Dedifferentiated amniotic fluid mesenchymal stem cell (primary cell): ENCODE measurements at regions not wholly inside any gene's neighbourhood (a gene's known extent, or its start where the extent isn't known, plus 50 kb on each side); places are given as distances from the start of the nearest gene placed in this dataset.
A peak's percentile ranks its signal among the peaks of the same experiment; 100 is the strongest.

Experiments used
- DNase-seq: peaks from one replicate; pipeline ENCODE4 v3.0.0-alpha.2; 2016; ENCODE audit errors: extremely low spot score

DNA sequence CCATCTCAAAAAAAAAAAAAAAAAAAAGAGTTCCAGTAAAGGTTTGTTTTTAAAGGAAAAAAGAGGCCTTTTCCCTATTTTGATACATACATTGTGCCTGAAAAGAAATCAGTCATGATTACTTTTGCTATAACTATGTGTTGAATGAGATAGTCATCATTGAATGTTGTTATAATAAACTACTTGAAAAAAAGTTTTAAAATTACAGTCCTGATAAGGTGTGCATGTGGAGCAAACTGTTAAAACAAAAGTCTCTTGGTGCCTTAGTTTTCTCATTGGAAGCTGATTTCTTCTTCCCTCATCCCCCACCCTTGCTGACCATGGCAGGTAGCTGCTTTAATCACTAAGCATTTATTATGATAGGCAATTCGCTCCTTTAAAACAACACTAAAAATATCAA is 172.3 kb upstream of the TBCA start:
- no peak for DNase-seq

DNA sequence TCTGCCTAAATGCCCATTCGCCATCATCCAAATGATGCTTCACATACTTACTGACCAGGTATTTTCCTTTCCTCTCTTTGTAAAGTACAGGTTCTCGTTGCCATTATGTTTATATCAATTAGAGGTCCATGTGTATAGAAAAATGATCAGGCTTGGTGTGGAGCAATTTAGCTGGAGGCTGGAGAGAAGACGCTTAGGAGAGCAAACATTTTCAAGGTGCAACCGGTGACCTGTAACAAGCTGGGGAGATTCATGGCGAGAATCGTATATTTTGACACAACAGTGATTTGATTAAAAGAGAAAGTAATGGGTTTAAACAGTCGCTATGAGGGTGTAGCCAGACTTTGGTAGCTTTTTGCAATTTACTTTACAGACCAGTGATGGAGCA is 170.9 kb upstream of the TBCA start:
- DNase-seq, result no peak

DNA sequence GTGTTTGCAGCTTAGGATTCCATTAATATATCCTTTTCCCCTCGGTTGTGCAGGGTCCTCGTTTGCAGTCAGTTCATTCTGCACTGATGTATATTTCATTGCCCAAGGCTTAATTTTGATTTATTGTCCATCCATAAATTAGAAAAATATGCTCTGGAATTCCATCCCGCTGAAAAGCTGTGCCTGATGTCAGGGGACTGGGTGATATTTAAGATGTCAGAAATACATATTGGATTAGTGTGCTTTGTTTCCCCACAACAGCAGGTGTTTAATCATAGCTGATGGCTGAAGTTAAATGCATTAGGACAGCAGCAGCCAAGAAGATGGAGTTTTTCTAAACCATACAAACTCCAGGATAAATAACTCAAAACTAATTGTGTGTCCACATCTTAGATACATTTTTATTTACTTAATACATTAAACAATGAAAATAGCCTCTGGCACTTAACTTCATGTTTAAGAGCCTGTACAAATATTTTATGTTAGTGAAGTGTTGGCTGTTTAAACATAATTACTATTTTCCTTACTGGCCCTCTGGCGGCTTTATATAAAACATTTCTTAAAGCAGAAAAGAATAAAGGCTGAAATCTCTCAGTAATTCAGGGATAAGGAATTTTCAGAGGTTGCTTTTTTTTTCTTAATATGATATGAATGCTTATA is 170.4 kb upstream of the TBCA start:
- no peak for DNase-seq

DNA sequence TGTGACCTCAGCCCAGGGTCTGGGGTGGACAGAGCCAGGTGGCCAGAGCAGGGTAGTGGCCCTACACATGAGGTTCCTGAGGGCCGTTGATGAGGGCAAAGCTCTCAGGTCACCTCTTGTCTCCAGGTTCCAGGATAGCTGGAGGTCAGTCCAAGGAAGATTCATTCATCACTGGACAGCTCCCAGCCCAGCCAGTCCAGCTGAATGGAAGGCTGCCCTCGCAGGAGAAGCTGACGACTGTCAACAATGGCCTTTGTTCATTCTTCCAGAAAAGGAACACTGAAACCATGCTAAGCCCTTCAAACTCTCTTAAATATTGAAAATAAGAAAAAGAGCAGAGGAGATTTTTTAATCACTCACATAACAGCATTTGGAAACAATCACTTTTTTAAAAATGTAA is 169.7 kb upstream of the TBCA start:
- no peak for DNase-seq

DNA sequence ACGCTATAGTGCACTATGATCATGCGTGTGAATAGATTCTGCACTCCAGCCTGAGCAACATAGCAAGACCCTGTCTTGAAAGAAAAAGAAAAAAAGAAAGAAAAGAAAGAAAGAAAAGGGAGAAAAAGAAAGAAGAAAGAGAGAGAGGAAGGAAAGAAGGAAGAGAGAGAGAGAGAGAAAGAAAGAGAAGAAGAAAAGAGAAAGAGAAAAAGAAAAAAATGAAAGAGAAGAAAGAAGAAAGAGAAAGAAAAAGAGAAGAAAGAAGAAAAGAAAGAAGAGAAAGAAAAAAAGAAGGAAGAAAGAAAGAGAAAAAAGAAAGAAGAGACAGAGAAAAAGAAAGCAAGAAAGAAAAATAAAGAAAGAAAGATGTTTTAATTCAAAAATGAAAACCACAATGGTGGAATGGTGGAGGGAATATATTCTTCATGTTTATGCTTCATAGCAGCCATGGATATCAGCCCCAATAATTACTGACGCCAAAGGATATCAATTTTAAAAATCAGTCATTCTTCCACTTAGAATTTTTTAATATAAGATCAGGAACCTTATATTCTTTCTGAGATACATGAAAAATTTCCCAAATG is 168.7 kb upstream of the TBCA start:
- no peak for DNase-seq

DNA sequence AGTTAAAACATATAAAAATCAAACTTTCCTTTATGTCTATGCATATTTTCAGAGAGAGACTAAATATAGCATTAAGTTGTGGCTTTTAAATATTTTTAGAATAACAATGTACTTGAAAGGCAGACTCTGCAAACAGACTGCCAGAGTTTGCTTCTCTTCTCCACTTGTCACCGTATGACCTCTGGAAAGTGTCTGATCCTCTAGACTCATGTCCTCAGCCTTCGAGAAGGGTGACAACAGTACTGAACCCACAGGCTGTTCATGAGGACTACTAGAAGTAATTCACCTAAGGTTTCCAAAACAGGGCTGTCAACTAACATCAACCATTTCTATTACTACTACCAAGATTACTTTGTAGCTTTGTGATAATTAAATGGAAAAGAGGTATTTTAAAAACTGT is 167.7 kb upstream of the TBCA start:
- no peak for DNase-seq

DNA sequence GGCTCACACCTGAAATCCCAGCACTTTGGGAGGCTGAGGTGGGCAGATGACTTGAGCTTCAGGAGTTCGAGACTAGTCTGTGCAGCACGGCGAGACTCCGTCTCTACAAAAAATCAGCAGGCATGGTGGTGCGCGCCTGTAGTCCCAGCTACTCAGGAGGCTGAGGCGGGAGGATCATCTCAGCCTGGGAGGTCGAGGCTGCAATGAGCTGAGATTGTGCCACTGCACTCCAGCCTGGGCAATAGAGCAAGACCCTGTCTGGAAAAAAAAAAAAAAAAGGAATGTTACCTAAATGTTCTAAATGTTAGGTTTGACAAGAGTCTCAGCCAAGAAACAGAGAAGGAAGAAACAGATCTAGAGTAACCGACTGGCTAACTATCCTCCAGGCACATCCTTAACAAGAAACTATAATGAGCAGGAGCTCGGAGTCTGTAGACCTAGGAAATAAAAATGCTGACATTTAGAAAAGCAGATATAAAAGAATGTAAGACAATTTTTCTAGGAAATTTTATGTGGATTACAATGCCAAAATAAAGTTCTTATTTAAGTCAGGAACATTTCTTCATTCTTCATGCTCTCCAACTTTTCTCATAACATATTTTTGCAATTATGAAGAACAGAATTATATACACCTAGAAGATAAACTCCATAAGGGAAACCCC is 166.6 kb upstream of the TBCA start:
- DNase-seq, result no peak

DNA sequence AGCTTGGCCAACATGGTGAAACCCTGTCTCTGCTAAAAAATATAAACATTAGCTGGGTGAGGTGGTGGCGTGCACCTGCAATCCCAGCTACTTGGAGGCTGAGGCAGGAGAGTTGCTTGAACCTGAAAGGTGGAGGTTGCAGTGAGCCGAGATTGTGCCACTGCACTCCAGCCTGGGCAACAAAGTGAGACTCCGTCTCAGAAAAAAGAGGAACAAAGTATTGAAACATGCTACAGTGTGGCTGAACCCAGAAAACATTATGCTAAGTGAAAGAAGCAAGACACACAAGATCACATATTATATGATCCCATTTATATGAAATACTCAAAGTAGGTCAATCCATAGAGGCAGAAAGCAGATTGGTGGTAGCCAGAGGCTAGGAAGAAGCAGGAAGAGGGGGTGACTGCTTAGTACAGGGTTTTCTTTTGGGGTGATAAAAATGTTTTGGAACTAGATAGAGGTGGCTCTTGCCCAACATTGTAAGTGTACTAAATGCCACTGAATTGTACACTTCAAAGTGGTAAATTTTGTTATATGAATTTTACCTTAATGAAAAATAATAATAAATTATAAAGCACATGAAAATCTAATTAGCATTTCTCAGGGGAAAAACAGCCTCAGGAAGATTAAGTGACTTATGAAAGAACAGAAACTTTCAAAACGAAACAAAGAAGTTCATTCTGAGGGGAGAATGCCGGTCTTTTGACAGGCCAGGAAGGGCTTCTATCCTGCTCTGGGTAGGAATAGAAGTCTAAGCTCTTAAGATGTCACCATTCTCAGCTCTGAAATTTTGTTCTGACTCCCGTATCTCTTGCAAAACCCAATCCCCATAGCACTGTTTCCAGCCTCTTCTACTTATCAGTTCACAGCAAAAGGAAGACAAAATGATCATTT is 161.1 kb upstream of the TBCA start:
- DNase-seq, result no peak

DNA sequence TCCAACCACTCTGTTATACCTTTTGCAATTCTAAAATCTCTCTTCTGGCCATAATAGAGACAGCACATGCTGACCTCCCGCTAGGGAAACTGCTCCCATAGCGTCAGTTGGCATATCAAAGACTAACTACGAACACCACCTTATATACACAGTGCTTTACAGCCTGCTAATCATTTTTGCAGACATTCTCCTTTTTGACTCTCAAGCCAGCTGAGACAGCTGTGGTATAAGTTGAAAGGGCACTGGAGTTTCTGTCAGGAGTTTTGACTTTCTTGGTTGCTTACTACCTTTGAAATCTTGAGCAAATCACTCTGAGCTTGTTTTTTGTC is 160.2 kb upstream of the TBCA start:
- no peak for DNase-seq

DNA sequence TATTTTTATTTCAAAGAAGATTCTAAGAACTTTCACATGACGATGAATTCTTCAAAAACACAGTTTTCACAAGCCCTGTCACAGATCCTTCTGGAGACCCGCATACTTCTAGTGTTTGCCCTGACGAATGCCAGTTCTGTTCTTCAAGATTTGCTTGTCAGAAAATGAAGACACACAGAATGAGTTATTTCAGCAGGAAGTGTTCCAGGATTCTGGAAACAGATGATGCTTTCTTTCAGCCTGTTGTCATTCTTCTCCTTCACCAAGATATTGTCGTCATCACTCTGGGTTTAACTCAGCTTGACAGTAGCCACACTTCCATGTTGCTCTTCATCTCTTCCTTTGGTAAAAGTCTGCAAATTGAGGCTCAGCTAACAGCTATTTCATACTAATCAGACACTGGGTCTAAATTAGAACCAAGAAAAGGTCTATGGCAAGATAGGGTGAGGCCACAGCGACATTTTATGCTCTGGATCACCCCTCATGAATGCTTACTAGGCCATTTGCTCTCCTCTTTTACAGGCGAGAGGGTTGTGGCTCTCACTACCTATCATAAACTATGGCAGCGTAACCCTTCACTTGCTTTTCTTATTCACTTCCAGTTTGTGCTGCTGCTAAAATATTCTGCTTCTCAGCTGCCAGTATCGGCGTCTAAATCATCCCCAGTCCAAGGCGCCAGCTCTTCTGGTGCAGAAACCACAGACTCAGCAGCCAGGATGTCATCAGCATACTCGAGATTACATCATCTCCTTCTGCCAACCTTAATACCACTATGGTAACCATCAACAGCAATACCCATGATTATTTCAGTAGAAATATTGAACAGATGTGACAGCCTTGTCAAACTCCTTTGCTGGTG is 159.6 kb upstream of the TBCA start:
- peak; percentile 25 for DNase-seq

DNA sequence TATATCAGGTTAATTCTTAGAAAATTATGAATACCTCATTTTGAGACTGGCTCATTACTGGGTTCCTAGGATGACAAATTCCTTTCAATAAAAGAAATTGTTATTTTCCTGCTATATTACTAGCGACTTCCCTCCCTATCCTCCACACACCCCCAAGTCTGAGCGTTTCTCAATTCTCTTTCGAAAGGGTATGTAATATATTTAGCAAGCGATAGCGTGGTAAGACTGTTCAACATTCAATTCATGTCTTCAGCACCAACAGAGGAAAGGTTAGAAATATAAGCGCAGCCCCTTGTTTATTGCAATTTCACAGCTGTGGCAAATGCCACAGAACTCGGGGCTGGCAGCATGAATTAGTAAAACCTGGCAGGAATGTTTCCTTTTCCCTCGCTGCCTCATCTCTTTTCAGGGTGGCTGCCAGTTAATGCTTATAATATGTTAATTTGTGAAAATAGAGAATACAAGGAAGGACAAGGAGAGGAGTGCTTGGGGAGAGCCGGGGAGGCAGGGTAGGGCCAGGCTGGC is 152.7 kb upstream of the TBCA start:
- DNase-seq, result no peak

DNA sequence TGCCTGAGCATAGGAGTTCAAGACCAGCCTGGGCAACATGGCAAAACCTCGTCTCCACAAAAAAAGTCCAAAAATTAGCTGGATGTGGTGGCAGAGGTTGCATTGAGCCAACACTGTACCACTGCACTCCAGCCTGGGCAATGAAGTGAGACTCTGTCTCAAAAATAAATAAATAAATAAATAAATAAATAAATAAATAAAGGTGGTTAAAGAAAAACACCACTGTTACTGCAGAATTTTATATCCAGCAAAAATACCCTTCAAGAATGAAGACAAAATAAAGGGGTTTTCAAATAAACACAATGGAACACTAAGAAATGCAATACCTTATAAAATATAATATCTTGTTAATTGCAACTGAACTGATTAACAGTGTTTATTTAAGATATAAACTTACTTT is 150.2 kb upstream of the TBCA start:
- no peak for DNase-seq

DNA sequence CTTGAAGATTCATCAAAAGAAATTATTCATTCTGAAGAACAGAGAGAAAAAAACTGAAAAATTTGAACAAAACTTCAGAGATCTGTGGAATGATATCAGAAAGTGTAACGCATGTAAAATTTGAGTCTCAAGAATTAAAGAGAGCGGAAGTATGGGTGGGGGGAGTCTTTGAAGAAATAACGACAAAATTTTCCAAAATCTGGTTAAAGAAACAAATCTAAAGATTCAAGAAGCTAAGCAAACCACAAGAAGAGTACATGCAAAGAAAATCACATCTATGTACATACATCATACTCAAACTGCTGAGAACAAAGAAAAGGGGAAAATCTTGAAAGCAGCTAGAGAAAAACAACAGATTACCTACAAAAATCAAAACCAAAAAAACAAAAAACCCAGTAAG is 149.4 kb upstream of the TBCA start:
- no peak for DNase-seq

DNA sequence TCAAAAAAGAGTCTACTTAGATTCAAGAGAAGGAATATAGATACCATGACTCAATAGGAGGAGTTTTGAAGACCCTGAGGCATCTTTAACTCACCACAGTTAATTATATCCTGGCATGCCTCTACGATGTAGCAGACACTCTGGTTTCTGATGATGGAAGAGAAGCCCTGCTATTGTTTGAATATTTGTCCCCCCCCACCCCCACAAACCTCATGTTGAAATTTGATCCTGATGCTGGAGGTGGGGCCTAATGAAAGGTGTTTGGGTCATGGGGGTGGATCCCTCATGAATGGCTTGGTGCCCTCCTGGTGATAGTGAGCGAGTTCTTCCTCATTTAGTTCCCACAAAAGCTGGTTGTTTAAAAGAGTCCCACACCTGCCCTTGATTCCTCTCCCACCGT is 147.9 kb upstream of the TBCA start:
- DNase-seq, result no peak

DNA sequence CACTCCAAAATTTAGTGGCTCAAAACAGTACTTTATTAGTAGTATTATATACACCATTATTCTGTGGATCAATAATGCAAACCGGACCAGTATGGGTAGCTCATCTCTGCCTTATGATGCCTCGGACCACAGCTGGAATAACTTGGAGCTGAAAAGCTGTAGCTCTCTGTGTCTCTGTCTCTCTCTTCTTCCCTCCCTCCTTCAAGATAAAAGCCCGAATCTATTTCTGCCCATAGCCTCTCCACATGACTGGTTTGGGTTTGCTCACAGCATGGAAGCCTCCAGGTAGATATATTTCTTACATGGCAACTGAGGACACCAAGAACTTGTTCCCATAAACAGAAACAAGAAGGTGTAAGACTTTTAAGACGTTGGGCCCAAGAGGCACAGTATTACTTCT is 147.5 kb upstream of the TBCA start:
- DNase-seq, result no peak

DNA sequence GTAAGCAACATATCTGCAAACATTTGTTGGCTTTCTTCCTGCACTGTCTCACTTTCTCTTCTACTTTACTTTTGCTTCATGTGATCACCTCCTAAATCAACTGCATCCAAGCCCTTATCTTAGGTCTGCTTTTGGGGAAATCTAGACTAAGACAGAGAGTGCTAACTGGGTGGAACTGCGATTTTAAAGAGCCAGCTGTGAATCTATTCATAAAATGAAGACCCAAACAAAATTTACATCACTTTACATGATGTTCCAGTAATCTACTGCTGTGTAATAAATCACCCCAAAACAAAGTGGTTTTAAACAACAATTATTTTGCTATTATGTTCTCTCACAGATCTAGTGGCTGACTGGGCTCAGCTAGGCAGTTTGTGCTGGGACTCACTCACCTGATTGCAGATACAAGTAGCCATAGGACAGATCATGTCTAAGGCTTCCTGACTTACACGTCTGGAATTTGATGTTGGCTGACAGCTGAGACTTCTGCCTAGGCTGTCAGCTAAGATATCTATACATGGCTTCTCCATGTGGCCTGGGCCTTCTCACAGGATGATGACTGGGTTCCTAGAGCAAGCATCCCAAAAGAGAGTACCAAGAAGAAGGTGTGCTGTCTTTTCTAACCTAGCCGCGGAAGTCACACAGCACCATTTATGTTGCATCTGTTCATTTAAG is 145.1 kb upstream of the TBCA start:
- DNase-seq, result no peak

DNA sequence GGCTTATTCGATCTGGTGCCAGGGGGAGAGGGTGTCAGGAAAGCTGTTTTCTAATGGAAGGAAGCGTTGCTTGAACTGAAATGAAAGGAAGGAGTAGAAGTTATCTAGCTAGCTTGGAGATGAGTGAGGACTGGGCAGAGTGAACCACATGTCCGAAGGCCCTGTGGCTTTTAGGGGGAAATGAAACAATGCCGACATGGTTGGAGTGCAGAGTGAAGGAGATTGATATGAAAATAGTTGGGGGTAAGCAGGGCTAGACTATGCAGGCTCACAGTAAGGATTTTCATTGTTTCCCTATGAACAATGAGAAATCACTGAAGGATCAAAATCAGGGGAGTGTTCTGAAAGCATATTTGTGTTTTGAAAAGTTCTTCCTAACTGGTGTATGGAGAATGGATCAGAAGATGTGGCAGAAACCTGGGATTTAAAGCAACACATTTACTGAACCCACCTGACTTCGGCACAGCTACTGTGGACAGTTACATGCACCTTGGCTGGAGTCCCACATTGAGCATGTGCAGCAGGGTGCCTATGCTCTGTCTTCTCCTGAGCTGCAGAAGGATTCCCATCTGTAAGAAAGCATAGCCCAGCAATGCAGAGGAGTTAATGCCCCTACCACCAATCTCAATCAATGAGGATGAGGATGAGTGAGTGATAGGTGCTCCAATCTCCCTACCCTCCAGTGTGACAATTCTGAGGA is 144.4 kb upstream of the TBCA start:
- DNase-seq, result no peak

DNA sequence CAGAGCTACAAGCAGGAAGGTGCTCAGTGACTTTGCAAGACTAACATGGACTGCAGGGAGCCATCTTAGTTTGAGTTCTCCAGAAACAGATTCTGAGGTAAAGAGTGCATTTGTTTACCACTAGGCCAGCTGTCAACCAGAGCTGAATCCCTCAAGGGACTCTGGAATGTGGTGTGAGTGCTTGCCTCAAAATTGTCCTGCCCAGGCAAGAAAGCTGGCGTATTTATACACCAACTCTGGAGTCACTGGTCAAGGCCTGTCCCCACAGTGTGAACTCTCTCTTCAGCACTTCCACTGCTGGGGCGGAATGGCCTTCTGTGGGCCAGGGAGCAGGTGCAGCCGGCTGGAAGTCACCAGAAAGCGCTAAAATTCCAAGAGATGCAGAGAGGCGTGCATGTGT is 139.2 kb upstream of the TBCA start:
- DNase-seq, result no peak

DNA sequence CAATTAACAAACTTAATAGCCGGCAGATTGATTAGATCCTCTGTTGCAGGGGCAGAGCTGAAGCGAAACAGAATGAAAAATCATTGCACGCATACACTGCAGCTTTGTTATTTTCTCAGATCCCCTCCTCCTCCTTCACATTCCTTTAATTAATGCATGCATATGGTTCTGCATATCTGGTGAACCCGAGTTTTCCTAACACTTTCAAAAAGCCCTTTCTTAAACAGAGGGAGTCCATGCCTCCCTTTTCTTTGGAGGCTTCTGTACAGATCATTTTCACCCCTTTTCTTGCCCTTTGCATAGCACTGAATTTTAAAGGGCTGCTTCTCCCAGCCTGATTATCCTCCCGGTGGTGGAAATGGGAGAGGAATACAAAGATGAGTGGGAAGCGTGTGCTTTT is 136.6 kb upstream of the TBCA start:
- no peak for DNase-seq

DNA sequence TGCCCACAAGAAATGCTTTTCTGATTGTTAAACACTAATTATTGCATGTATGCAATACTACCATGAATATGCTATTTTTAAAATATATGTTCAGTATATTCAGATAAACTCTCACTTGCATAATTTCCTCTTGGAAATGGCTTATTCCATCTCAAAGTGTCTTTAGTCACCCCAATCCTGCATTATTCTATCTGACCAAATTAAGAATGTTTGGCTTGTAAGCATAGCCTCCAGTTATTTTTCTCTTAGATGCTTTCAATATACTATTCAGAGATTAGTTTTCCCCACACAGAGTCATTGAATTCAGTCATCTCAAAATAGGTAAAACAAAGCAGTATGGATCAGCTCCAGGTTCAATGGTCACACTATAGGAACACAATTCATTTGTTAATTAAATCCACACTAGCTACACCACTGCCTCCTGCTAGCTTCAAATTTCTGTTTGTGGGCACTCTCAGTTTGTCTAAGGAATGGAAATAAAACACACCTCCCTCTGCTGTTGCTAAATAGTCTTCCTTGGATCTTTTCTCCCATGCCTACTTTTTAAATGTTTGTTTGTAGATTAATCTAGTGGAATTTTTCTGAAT is 134.6 kb upstream of the TBCA start:
- DNase-seq, result no peak
